Thoracic aorta (tissue), 2 donors: ENCODE measurements at regions not wholly inside any gene's neighbourhood (a gene's known extent, or its start where the extent isn't known, plus 50 kb on each side); places are given as distances from the start of the nearest gene placed in this dataset.

Experiments
- ATAC-seq: fragments of 150-250 bp; one replicate; pipeline ENCODE4 v1.8.0; 2017; ENCODE audit warnings: low read depth; ENCODE audit not compliant: insufficient number of reproducible peaks, low FRiP score
- DNase-seq: peaks from one replicate; pipeline ENCODE4 v3.0.0-alpha.2; 2020; ENCODE audit warnings: low spot score
- H3K27ac ChIP-seq, 2 donors: fragments of 200-600 bp; sonication (generic); 1 replicate in 1 of 2; 2 replicates in 1 of 2; pipeline ENCODE4 v1.5.1; 2016; ENCODE audit warnings: mild to moderate bottlenecking in 2 of 2, moderate library complexity in 2 of 2
- H3K27me3 ChIP-seq: fragments of 200-600 bp; sonication (generic); replicated peaks from 2 replicates; pipeline ENCODE4 v1.6.0; 2016; ENCODE audit warnings: mild to moderate bottlenecking; ENCODE audit not compliant: insufficient read depth
- H3K36me3 ChIP-seq: fragments of 200-600 bp; sonication (generic); one replicate; pipeline ENCODE4 v1.5.1; 2016
- H3K4me1 ChIP-seq, 2 donors: fragments of 200-600 bp; sonication (generic); 1 replicate in 1 of 2; 2 replicates in 1 of 2; pipeline versions ENCODE4 v1.5.1 to v1.6.0; 2016; ENCODE audit warnings: low read depth in 2 of 2, mild to moderate bottlenecking in 1 of 2; ENCODE audit not compliant: control insufficient read depth in 1 of 2
- H3K4me3 ChIP-seq: fragments of 200-600 bp; sonication (generic); 2 replicates; pipeline ENCODE4 v1.5.1; 2016; ENCODE audit warnings: mild to moderate bottlenecking
- H3K9me3 ChIP-seq: fragments of 200-600 bp; sonication (generic); 2 replicates; pipeline ENCODE4 v1.5.1; 2016
- TF ChIP-seq, protein P1 (sequence below): fragments of 200-600 bp; sonication (generic); IDR thresholded peaks from one replicate; pipeline ENCODE4 v1.5.1; 2019; ENCODE audit warnings: antibody characterized with exemption

DNA sequence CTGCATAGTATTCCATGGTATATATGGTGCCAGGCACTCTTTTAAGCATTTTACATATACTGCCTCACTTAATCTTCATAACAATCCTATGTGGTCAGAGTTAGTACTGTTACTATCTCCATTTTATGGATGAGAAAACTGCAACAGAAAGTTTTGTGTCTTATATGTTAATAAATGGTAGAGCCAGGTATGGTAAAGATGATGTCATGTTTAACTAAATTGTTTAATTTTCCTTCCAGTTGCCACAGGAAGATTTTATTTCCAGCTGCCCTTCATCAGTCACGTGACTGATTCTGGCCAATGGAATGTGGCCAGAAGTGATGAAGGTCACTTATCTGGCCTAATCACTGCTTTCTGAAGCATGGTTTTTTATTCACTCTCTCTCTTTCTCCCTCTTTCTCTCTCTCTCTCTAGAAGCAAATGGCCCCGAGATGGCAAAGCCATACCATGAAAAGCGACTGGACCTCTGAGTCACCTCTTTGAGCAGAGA lies 75.7 kb upstream of the BTBD3 start:
- Histone ChIP-seq H3K27ac (no peak overlapping the region), H3K36me3 (no peaks in the 10 kb centered on the region), H3K4me3 (no peak overlapping the region), H3K9me3 (no peaks in the 10 kb centered on the region), H3K4me1 (no peaks in the 10 kb centered on the region), H3K27me3 (no peaks in the 10 kb centered on the region)
- DNase-seq, result no peak
- TF ChIP-seq, protein P1, sequence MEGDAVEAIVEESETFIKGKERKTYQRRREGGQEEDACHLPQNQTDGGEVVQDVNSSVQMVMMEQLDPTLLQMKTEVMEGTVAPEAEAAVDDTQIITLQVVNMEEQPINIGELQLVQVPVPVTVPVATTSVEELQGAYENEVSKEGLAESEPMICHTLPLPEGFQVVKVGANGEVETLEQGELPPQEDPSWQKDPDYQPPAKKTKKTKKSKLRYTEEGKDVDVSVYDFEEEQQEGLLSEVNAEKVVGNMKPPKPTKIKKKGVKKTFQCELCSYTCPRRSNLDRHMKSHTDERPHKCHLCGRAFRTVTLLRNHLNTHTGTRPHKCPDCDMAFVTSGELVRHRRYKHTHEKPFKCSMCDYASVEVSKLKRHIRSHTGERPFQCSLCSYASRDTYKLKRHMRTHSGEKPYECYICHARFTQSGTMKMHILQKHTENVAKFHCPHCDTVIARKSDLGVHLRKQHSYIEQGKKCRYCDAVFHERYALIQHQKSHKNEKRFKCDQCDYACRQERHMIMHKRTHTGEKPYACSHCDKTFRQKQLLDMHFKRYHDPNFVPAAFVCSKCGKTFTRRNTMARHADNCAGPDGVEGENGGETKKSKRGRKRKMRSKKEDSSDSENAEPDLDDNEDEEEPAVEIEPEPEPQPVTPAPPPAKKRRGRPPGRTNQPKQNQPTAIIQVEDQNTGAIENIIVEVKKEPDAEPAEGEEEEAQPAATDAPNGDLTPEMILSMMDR, result no peak
- no peak for ATAC-seq

DNA sequence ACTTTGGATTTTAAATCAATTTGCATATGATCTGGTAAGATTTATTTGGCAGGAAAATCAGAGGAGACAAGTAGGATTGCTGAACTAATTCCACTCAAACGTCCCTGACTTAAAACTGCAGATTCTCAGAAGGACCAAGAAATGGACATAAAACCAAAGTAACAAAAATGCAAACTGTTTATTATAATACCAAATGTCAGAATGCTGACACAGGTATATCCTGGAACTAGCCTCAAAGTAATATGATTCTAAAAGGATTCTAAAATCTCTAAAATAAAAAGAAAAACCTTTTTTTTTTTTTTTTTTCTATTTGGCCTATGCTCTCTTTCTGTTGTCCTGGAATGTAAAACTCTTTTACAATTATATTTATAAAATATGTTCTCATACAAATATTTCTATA lies 74.4 kb upstream of the BTBD3 start:
- Histone ChIP-seq H3K36me3 (no peaks in the 10 kb centered on the region), H3K4me1 (no peaks in the 10 kb centered on the region), H3K27ac (no peak overlapping the region), H3K4me3 (no peak overlapping the region), H3K9me3 (no peaks in the 10 kb centered on the region), H3K27me3 (no peaks in the 10 kb centered on the region)
- ATAC-seq (no peak), DNase-seq (no peak)
- TF ChIP-seq, protein P1, result no peak

DNA sequence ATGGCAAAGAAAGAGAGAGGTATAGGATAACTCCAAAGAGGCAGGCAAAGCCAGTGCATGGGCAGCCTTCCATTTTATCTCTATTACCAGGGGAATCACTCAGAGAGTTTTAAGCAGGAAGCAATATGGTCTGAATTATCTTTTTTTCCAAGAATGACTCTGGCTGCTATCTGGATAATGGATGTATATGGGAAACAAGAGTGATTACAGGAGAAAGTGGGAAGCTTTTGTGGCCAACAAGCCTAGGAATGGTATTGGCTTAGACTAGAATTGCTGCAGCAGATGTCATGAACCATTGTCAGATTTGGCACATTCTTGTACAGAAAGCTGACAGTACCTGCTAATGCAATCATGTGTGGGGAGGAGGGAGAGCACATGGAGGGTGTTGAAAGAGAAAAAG lies 73.0 kb upstream of the BTBD3 start:
- TF ChIP-seq, protein P1, result no peak
- Histone ChIP-seq H3K27ac (no peak overlapping the region), H3K36me3 (no peaks in the 10 kb centered on the region), H3K4me3 (no peak overlapping the region), H3K4me1 (no peaks in the 10 kb centered on the region), H3K9me3 (no peaks in the 10 kb centered on the region), H3K27me3 (no peaks in the 10 kb centered on the region)
- no peak for ATAC-seq
- no peak for DNase-seq

DNA sequence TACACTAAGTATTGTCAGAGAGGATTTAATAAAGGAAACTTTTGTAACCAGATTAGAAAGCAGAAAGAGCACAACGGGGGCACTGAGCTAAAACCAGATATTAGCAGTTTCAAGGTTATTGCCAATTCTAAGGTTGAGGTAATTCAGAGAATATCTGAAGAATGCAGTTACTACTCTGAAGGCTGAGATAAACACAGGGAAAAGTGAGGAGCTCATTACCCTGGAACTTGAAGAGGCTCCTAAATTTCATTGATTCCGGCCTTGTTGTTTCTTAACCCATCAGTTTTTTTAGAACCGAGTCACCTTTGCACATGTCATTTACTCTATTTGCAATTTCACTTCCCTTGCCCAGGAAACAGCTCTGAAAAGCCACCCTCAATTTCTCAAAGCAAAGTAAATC lies 72.4 kb upstream of the BTBD3 start:
- TF ChIP-seq, protein P1, result no peak
- Histone ChIP-seq H3K4me1 (no peaks in the 10 kb centered on the region), H3K27me3 (no peaks in the 10 kb centered on the region), H3K4me3 (no peak overlapping the region), H3K36me3 (no peaks in the 10 kb centered on the region), H3K27ac (no peak overlapping the region), H3K9me3 (no peaks in the 10 kb centered on the region)
- ATAC-seq, result no peak
- no peak for DNase-seq

DNA sequence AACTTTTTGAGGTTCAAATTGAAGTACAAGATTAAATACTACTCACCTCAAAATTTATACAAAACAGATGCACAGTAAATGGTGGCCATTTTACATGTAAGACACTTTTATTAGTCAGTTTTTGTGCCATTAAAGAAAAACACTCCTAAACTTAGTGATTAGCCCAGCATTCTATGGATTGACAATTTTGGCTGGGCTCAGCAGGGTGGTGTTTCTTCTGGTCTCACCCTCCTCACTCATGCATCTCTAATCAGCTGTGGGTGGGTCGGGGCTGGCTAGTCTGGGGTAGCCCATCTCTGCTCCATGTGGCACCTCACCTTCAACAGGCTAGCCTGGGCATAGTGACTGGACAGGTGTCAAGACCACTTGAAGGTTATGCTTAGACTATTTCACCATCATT lies 71.6 kb upstream of the BTBD3 start:
- no peak overlapping the region for H3K27ac ChIP-seq
- no peaks in the 10 kb centered on the region for H3K4me1 ChIP-seq
- no peaks in the 10 kb centered on the region for H3K27me3 ChIP-seq
- no peaks in the 10 kb centered on the region for H3K9me3 ChIP-seq
- no peak for ATAC-seq
- no peak overlapping the region for H3K4me3 ChIP-seq
- DNase-seq, result no peak
- TF ChIP-seq, protein P1, result no peak
- no peaks in the 10 kb centered on the region for H3K36me3 ChIP-seq
